Gastroesophageal sphincter (tissue), 2 donors: ENCODE measurements at regions not wholly inside any gene's neighbourhood (a gene's known extent, or its start where the extent isn't known, plus 50 kb on each side); places are given as distances from the start of the nearest gene placed in this dataset.

Experiments used
- POLR2A ChIP-seq, 2 donors: fragments of 450-650 bp; IDR thresholded peaks; one replicate each; pipeline ENCODE4 v1.6.1; 2017; ENCODE audit warnings: antibody characterized with exemption in 2 of 2, mild to moderate bottlenecking in 2 of 2, moderate library complexity in 1 of 2
- POLR2AphosphoS5 ChIP-seq: sonication (generic); formaldehyde crosslinking; IDR thresholded peaks from one replicate; pipeline ENCODE4 v1.6.1; 2017; ENCODE audit warnings: antibody characterized with exemption

- TF ChIP-seq POLR2AphosphoS5 = no peak
- no peak for TF ChIP-seq POLR2A (IDR thresholded peaks at IDR 0.05)
These were observed 199.3 kb downstream of the SNX10 start for GRCh38 chr7:26490640-26491624.
